ENCODE measurements at regions not wholly inside any gene's neighbourhood (a gene's known extent, or its start where the extent isn't known, plus 50 kb on each side); places are given as distances from the start of the nearest gene placed in this dataset.

DNA sequence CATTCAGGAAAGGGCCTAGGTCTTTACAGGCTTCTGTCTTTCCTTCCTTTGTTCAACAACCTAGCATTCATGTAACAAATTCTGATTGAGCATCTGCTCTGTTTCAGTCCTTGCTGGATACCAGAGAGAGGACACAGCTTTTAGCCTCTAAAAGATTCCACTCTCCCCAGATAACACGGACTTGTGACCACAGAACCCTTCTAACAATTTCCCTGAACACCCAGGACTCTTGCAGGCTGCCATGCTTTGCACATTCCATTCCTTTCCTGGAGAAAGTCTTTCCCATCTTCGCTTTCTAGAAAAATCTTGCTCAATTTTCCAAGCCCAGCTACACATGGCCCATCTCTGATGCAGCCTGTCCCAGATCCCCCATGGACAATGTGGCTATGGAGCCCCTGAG lies 310.9 kb downstream of the ACTL7B start:
- DNase-seq (ENCODE audit: low spot score), result no peak
- Histone ChIP-seq H3K4me3 (no peak overlapping the region), H3K27ac (no peak overlapping the region)
- TF ChIP-seq, protein P1, sequence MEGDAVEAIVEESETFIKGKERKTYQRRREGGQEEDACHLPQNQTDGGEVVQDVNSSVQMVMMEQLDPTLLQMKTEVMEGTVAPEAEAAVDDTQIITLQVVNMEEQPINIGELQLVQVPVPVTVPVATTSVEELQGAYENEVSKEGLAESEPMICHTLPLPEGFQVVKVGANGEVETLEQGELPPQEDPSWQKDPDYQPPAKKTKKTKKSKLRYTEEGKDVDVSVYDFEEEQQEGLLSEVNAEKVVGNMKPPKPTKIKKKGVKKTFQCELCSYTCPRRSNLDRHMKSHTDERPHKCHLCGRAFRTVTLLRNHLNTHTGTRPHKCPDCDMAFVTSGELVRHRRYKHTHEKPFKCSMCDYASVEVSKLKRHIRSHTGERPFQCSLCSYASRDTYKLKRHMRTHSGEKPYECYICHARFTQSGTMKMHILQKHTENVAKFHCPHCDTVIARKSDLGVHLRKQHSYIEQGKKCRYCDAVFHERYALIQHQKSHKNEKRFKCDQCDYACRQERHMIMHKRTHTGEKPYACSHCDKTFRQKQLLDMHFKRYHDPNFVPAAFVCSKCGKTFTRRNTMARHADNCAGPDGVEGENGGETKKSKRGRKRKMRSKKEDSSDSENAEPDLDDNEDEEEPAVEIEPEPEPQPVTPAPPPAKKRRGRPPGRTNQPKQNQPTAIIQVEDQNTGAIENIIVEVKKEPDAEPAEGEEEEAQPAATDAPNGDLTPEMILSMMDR (IDR thresholded peaks at IDR 0.05), result no peak

DNA sequence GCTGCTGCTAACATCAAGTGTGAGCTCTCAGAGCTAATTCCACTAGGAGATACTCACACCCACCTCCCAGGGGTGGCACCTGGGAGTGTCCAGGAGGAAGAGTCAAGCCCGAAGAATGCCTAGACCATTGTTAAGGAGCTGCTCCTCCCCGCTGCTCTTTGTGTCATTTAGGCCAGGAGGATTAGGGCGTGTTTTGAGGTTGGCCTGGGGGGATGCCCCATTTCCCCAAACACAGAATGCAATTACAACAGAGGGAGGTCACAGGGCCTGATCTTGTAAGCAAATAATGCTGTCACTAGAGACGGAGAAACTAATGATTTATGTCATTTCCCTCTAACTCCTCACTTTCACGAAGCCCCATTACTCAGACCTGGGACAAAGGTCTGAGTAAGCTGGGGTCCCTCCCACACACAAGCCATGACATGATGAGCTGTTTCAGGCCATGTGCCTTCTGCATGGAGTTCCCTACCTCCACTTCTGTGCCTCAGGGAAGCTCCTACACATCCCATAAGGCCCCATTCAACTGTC lies 312.5 kb downstream of the ACTL7B start:
- no peak for DNase-seq (ENCODE audit: low spot score)
- H3K4me3 ChIP-seq, result no peak overlapping the region
- H3K27ac ChIP-seq, result no peak overlapping the region
- TF ChIP-seq, protein P1 (IDR thresholded peaks at IDR 0.05), result no peak

DNA sequence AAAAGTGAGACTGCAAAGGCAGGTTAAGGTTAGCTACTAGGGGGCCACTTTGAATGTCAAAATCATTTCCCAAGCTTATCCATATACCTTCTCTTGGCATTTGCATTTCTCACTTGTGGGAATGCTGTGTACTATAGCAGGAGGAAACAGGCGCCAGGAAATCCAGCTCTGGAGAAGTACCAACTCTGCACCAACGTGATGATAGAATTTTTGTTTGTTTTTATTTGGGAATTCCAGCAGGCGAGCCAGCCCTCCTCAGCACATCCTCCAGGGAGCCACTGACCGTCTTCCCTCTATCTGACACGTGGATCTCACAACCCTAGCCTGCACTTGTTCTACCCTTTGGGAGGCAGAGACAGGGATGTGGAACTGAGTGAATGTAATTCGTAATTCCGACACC lies 318.0 kb downstream of the ACTL7B start:
- TF ChIP-seq, protein P1 (IDR thresholded peaks at IDR 0.05), result no peak
- Histone ChIP-seq H3K27ac (no peak overlapping the region), H3K4me3 (no peak overlapping the region)
- DNase-seq (ENCODE audit: low spot score), result no peak

DNA sequence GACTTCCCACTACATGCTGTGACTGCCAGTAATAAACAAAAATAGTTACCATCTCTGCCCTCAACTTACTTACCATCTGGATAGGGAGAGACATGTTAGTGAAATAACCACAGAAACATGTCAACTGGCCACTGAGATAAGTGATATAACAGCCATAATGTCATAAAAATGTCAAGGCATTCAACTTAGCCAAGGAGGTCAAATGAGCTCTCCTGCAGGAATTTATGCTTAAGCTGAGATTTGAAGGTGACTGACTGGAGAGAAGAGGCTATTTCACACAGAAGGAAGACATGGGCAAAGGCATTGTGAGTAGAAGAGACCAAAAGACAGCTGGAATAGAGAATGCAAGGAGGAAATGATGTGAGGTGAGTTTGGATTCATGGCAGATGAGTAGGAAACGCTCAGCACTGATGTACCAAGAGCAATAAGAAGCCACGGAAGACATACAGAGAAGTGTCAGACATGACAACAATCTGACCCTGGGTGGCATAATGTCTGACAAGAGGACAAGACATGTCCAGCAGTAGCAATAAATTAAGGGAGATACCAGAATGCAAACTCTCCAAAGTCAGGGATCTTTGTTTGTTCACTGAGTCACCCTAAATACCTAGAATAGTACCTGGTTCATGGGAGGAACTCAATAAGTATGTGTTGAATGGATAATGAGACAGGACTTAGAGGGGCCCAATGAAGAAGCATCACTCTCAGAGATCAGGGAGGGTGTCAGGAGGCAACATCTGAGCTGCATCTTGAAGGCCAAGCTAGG lies 318.8 kb downstream of the ACTL7B start:
- Histone ChIP-seq H3K4me3 (no peak overlapping the region), H3K27ac (no peak overlapping the region)
- TF ChIP-seq, protein P1 (IDR thresholded peaks at IDR 0.05), result no peak
- DNase-seq (ENCODE audit: low spot score), result no peak

DNA sequence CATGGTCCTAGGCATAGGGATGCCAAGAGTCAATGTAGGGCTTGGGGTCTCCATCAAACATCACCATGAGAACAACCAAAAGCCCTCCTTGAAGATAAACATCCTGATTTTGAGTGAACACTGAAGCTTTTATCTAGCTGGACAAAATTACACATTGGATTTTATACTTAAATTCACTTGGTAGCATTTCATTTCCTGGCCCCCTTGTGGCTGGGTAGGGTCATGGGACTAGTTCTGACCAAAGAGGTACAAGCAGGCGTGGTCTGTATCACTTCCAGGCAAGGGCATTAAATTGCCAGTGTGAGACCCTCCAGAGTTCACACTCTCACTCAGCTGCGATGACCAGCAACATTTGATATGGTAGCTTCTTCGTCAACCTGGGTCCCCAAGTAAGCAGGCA lies 320.3 kb downstream of the ACTL7B start:
- TF ChIP-seq, protein P1 (IDR thresholded peaks at IDR 0.05), result no peak
- no peak overlapping the region for H3K4me3 ChIP-seq
- H3K27ac ChIP-seq, result no peak overlapping the region
- DNase-seq (ENCODE audit: low spot score), result no peak

DNA sequence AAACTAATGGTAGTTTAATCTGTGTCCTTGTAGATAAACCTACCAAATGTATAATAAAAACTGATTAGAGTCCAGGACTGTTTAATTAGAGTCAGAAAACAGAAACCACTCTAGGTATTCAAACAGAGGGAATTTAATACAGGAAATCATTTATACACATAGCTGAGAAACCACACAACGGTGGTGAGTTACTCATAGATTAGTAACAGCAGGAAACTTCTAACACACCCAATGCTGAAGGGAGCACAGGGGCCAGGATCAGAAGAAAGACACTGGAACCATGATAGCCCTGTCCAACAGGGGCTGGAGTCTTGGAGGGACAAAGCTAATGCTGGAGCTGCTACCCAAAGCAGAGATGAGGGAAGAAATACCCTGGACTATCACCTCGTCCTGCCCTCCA lies 321.0 kb downstream of the ACTL7B start:
- Histone ChIP-seq H3K4me3 (no peak overlapping the region), H3K27ac (no peak overlapping the region)
- TF ChIP-seq, protein P1 (IDR thresholded peaks at IDR 0.05), result no peak
- DNase-seq (ENCODE audit: low spot score), result no peak

DNA sequence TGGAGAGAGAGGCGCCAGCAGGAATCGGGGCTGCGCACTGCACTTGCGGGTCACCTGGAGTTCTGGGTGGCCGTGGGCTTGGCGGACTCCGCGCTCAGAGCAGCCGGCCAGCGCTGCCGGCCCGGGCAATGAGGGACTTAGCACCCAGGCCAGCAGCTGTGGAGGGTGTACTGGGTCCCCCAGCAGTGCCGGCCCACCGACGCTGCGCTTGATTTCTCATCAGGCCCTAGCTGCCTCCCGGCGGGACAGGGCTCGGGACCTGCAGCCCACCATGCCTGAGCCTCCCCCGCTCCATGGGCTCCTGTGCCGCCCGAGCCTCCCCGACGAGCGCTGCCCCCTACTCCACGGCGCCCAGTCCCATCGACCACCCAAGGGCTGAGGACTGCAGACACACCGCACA lies 325.6 kb downstream of the ACTL7B start:
- Histone ChIP-seq H3K27ac (no peak overlapping the region), H3K4me3 (no peak overlapping the region)
- TF ChIP-seq, protein P1 (IDR thresholded peaks at IDR 0.05), result no peak
- no peak for DNase-seq (ENCODE audit: low spot score)
